Ramos (cell line): ENCODE measurements at regions not wholly inside any gene's neighbourhood (a gene's known extent, or its start where the extent isn't known, plus 50 kb on each side); places are given as distances from the start of the nearest gene placed in this dataset.

Experiments
- in situ Hi-C: fragments of 300-500 bp; cut with MboI; formaldehyde crosslinking; loops from one replicate; pipeline ENCODE4 v1.14.3; 2022; ENCODE audit warnings: low sequenced_read_pairs; ENCODE audit not compliant: unreplicated experiment

GRCh38 chr10:56823849-56824248 is 462.8 kb upstream of the ZWINT start:
- in situ Hi-C loops, result no loop called here

GRCh38 chr10:56805022-56805421 is 444.0 kb upstream of the ZWINT start:
- in situ Hi-C loops, result no loop called here

GRCh38 chr10:56785292-56785691 is 424.2 kb upstream of the ZWINT start:
- in situ Hi-C loops, result no loop called here

- in situ Hi-C loops, result no loop called here
Observed at GRCh38 chr10:56782503-56782902, 421.4 kb upstream of the ZWINT start.

GRCh38 chr10:56771343-56771742 is 410.3 kb upstream of the ZWINT start:
- in situ Hi-C loops, result no loop called here

- in situ Hi-C loops, result no loop called here
Observed at GRCh38 chr10:56763090-56763489, 402.0 kb upstream of the ZWINT start.

GRCh38 chr10:56745490-56745889 is 384.4 kb upstream of the ZWINT start:
- in situ Hi-C loops, result no loop called here

GRCh38 chr10:56728349-56728748 is 367.3 kb upstream of the ZWINT start:
- in situ Hi-C loops, result no loop called here

GRCh38 chr10:56722912-56723311 is 361.9 kb upstream of the ZWINT start:
- in situ Hi-C loops, result no loop called here

GRCh38 chr10:56715262-56715661 is 354.2 kb upstream of the ZWINT start:
- in situ Hi-C loops, result no loop called here

GRCh38 chr10:56698506-56698905 is 337.4 kb upstream of the ZWINT start:
- in situ Hi-C loops, result no loop called here

GRCh38 chr10:56679578-56679977 is 318.5 kb upstream of the ZWINT start:
- in situ Hi-C loops, result no loop called here

- in situ Hi-C loops, result no loop called here
Observed at GRCh38 chr10:56662765-56663447, 301.8 kb upstream of the ZWINT start.

GRCh38 chr10:56653289-56653688 is 292.2 kb upstream of the ZWINT start:
- in situ Hi-C loops, result no loop called here

GRCh38 chr10:56646329-56647111 is 285.5 kb upstream of the ZWINT start:
- in situ Hi-C loops, result no loop called here

- in situ Hi-C loops, result no loop called here
Observed at GRCh38 chr10:56633876-56634452, 272.9 kb upstream of the ZWINT start.

GRCh38 chr10:56632537-56632936 is 271.5 kb upstream of the ZWINT start:
- in situ Hi-C loops, result no loop called here

- in situ Hi-C loops, result no loop called here
Observed at GRCh38 chr10:56624082-56624481, 263.0 kb upstream of the ZWINT start.

- in situ Hi-C loops, result no loop called here
Observed at GRCh38 chr10:56623064-56623463, 262.0 kb upstream of the ZWINT start.

- in situ Hi-C loops, result no loop called here
Observed at GRCh38 chr10:56622335-56622973, 261.4 kb upstream of the ZWINT start.

- in situ Hi-C loops, result no loop called here
Observed at GRCh38 chr10:56606202-56606601, 245.1 kb upstream of the ZWINT start.
